Anterior cingulate cortex (tissue), 58 donors: ENCODE measurements at regions not wholly inside any gene's neighbourhood (a gene's known extent, or its start where the extent isn't known, plus 50 kb on each side); places are given as distances from the start of the nearest gene placed in this dataset.

Source experiments
- DNase-seq, 58 donors: peaks; one replicate each; lab custom pipeline; 2025; lab: John Stamatoyannopoulos, UW

DNA sequence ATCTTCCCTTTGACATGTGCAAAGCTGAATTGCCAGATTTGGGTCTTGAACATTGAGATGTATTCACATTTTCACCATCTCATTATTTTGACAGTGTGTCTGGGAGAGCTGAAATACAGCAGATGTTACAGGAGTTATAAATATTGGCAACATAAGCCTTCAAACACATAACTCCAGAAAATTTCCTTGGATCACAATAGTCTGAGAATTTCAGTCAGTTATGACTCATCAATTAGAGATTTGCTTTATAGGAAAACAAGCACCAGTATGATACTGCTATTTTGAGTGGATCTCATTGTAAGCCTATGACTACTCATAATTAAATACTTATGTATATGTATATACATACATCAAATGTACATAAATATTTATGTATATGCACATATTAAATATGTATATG, 1171.8 kb downstream of the AMY1C start:
- DNase-seq, result peak in 1 of 58 donors; percentile 7

- DNase-seq, result no peak
Observed at GRCh38 chr1:104923075-104923474, 1173.4 kb downstream of the AMY1C start.

GRCh38 chr1:104929280-104929679, 1179.6 kb downstream of the AMY1C start:
- no peak for DNase-seq

DNA sequence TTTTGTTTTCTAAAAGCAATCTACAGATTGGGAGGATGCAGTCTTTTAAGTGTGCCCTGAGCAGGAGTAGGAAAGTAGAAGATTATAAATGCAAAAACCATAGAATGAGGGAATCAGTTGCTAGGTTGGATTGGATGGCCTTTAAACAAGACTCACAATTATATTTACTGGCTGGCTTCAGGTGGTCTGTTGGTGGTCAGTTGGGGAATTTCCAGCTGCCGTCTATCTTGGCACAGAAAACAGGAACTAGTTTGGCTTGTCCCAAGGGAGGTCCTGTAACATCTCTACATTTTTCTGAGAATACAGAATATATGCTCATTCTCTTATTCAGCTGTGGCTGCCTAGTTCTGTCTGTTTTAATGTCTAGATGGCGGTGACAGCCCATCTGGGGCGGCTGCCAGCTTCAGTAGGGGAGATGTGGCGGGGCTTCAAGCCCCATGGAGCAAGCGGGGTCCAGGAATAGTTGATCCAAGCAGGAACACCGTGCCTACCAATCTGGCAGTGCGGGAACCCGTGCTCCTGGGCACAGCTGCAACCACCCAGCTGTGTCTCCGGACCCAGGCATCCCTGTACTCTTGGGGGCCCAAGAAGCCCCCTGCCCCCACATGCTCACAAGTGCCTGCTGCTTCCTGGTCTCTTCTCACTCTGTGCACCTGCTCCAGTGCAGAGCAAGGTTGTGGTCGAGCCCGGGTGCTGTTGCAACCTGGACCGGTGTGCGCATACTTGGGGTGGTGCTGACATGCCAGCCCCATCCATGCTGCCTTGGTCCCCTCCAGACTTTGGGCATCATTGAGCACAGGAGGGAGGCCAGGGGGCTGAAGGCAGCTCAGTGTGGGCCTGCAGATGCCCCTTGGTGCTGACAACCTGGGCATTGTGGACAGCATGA, 1182.6 kb downstream of the AMY1C start:
- no peak for DNase-seq

DNA sequence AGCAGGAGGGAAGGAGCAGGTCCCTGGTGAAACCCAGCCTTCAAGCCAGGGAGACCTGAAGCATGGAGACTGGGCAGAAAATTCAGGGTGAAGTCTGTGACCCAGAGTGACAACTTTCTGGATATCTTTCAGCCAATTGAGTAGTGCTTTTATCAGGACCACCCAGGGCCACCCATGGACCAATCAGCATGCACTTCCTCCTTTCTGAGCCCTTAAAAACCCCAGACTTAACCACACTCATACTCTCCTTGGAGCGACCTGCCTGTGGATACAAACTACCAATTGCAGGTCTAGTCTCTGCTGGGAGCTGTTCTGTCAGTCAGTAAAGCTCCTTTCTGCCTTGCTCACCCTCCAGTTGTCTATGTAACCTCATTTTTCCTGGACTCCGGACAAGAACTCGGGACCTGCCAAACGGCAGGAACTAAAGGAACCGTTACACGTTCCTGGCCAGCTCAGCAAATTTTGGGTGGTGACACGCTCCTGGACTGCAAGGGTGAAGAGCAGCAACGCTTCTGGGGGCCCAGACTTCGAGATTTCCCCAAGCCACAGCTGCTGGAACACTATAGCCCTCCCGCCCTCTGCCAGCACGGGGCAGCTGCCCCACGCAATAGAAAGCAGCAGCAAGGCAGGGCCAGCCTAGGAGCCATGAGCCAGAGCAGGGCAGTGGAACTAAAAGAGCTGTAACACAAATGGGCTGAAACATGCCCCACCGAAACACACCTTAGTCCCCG, 1183.4 kb downstream of the AMY1C start:
- DNase-seq, result no peak

DNA sequence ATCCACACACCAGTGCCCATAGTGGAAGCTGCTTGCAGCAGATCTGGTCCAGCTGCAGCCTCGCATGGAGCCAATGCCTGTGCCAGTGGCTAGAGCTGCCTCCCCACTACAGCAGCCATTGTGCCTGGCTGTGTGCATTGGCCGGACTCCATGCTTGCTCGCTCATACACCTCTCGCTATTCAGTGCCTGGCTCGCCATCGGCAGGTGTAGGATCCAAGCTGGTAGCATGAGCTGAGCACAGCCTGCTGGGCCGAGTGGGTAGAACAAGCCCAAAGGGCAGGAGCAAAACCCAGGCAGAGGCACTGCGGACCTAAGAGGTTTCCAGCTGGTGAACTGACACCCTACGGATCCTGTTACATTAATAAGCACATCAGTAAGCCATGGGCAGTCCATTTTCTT, 1184.1 kb downstream of the AMY1C start:
- DNase-seq, result no peak

DNA sequence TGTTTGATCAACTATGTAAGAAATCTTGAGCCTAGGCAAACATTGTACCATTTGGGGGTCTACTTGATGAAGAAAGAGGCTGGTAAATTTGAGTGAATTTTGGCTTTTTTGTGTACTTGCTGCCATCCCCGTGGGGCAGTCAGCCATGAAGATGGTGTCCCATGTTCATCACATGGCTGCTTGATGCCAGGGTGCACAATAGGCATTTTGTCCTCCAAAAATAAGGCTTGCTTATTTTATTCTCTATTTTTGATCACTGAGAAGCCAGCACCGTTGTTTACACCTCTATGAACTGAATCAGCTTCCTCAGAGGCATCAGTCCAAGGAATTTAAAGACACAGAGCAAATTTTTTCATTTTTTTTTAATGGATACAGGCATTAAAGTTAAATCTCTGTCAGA, 1195.7 kb downstream of the AMY1C start:
- DNase-seq, result no peak

GRCh38 chr1:104946558-104947210, 1197.0 kb downstream of the AMY1C start:
- DNase-seq, result no peak

DNA sequence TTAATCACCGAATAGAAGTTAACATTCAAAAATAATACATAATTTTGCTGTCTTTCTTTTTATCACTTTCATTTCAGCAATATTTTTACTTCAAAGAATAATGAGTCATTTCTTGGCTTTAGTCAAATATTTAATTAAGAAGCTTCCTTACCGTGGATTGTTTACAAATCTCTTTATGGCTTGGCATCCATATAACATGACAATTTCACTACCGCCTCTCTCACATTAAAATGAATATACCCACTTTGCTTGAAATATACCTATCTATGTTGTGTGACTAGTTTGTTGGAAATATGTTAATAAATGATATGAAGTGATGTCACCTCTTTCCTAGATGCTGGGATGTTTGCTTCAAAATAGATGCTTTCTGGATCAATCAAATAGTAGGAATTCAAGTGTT, 1203.9 kb downstream of the AMY1C start:
- DNase-seq, result no peak

DNA sequence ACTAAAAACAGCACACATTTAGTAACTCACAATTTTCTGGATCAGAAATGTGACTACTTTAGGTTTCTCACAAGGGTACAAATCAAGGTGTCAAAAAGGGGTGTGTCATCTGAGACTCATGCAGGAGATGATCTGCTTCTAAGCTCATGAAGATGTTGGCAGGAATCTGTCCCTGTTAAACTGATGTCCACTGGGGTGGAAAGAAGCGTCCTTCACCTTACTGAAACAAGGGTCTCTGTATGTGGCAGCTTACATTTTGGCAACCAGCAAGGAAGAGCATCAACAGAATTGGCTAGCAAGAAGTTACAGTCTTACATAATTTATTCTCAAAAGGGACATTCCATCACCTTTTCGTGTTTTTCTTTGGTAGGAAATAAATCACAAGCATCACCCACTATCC, 1223.8 kb downstream of the AMY1C start:
- no peak for DNase-seq

DNA sequence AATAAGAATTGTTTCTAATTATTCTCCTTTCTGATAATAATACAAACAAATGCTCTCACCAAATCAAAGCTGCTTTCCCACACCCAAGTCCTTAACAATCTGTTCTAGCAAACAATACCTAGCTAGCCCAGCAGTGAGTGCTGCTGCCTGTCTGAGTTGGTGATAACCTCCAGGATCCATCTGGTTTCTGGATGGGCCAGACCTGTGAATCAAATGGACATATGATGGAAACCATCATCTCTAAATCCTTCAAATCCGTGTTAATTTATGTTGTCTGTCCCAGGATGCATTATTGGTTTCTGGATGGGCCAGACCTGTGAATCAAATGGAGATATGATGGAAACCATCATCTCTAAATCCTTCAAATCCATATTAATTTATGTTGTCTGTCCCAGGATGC, 1230.0 kb downstream of the AMY1C start:
- DNase-seq, result no peak

DNA sequence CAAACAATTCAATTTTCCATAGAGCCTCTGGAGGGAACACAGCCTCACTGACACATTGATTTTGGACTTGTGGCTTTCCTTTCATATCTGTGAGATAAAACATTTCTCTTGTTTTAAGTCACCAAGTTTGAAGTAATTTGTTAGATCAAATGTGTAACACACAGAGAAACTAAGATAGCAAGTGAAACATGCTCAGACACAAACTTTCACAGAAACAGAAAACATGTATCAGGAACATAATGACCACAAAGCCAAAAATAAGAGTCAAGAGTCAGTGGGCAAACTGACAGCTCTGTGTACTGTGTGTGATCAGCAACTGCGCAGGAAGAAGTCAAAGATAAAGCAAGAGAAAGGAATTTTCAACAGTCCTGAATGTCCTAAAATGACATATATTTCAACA, 1237.5 kb downstream of the AMY1C start:
- no peak for DNase-seq

GRCh38 chr1:104989012-104989411, 1239.3 kb downstream of the AMY1C start:
- DNase-seq, result no peak

- no peak for DNase-seq
Observed at GRCh38 chr1:104991702-104992101, 1242.0 kb downstream of the AMY1C start.

GRCh38 chr1:105000793-105001192, 1251.1 kb downstream of the AMY1C start:
- DNase-seq, result no peak

DNA sequence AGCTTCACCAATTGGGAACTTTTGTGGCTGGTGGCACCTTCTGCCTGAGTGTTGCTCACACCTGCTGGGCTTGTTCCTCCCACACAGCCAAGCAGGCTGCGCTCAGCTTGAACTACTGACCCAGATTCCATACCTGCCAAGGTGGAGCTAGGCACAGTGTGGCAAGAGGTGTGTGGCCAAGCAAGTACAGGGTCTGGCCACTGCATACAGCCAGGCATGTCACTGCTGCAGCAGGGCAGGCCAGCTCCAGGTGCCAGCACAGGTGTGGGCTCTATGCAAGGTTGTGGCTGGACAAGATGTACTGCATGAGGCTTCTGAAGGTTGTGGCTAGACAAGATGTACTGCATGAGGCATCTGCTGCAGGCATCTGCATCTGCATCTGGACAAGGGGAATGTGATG, 1254.8 kb downstream of the AMY1C start:
- DNase-seq, result no peak

GRCh38 chr1:105005594-105006195, 1256.0 kb downstream of the AMY1C start:
- DNase-seq, result no peak

DNA sequence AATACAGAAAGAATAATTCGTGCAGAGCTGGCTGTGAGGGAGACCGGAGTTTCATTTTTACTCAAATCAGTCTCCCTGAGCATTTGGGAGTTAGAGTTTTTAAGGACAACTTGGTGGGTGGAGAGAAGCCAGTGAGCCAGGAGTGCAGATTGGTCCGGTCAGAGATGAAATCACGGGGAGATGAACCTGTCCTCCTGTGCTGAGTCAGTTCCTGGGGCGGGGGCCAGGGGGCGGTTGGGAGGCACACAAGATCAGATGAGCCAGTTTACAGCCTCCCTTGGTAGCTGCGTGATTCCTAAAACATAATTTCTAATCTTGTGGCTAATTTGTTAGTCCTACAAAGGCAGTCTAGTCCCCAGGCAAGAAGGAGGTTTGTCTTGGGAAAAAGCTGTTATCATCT, 1267.9 kb downstream of the AMY1C start:
- DNase-seq, result no peak

DNA sequence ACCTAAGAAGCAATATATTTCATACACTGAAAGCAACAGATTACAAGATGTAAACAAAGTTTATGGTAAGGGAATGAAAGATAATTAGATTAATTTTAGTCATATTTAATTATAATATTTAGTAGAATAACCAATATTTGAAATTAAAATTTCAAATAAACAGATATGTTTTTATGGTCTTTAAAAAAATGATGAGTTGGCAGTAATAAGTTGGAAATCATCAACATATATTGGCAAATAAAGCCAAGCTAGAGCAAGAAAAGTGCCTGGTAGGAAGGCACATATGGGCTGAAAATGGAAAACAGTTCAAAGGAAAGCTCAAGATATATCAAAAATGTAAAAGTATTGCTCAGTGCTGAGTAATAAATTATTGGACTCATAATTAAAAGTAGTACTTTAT, 1274.0 kb downstream of the AMY1C start:
- DNase-seq, result no peak

GRCh38 chr1:105027838-105028471, 1278.3 kb downstream of the AMY1C start:
- DNase-seq, result no peak

GRCh38 chr1:105072446-105072845, 1322.7 kb downstream of the AMY1C start:
- DNase-seq, result no peak
